GM19328 (cell line): ENCODE measurements at regions not wholly inside any gene's neighbourhood (a gene's known extent, or its start where the extent isn't known, plus 50 kb on each side); places are given as distances from the start of the nearest gene placed in this dataset.
"Not testable (repeated sequence)": the region's sequence is repeated elsewhere in the genome, so short reads cannot be mapped to it uniquely, and the experiment has no call there.

Experiments used
- ATAC-seq: cut with Tn5 transposase; IDR thresholded peaks from one replicate; pipeline ENCODE4 v1.9.1; 2021; ENCODE audit warnings: mild to moderate bottlenecking, moderate library complexity; ENCODE audit not compliant: unreplicated experiment

DNA sequence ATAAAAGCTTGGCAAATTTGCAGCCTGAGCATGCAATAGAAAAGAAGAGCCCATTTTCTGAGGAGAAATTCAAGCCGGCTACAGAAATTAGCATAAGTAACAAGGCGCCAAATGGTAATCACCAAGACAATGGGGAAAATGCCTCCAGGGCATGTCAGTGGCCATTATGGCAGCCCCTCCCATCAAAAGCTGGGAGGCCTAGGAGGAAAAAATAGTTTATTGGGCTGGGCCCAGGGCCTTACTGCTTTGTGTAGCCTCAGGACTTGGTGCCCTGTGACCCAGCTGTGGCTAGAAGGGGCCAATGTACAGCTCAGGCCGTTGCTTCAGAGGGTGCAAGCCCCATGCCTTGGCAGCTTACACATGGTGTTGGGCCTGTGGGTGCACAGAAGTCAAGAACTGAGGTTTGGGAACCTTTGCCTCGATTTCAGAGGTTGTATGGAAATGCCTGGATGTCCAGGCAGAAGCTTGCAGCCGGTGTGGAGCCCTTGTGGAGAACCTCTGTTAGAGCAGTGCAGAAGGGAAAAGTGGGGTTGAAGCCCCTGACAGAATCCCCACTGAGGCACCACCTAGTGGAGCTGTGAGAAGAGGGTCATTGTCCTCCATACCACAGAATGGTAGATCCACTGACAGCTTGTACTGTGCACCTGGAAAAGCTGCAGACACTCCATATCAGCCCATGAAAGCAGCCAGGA is 328.5 kb upstream of the MAP3K7 start:
- ATAC-seq: no peak

DNA sequence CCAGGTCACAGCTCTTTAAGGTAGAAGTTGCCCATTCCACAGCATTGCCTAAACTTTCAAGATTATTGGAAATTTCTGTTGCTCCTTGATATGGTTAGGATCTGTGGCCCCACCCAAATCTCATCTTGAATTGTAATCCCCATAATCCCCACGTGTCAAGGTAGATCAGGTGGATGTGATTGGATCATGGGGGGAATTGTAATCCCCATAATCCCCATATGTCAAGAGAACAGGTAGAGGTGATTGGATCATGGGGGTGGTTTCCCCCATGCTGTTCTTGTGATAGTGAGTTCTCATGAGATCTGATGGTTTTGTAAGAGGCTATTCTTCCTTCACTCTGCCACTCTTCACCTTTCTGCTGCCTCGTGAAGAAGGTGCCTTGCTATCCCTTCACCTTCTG is 327.4 kb upstream of the MAP3K7 start:
- ATAC-seq: no peak

DNA sequence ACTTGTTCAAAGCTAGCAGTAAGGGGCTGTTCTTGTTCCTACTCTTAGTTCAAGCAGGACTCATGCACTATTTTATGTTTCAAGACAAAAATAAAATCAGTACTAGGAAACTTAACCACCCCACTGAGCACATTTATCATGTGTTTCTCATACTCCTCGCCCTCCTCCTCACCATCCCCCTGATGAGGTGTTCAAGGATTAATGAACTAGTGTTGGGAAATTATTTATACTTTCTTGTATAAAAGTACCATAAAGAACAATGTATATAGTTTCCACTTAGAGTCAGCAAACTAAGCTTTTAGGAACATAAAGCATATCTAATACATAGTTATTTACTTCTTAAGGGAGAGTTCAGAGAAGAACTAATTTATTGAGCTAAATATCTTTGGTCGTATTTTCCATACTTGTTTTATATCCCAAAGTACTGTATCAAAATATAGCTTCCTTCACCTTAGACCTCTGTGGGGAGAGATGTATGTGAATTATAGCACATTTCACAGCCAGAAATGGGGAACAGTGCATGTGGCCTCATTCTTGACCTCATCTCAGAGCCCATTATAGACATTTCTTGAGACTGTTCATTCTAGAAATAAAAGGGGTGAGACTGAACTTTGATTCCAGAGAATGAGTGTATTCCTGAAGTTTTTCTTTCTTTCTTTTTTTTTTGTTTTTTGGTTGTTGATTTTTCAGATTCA is 326.5 kb upstream of the MAP3K7 start:
- no peak for ATAC-seq

DNA sequence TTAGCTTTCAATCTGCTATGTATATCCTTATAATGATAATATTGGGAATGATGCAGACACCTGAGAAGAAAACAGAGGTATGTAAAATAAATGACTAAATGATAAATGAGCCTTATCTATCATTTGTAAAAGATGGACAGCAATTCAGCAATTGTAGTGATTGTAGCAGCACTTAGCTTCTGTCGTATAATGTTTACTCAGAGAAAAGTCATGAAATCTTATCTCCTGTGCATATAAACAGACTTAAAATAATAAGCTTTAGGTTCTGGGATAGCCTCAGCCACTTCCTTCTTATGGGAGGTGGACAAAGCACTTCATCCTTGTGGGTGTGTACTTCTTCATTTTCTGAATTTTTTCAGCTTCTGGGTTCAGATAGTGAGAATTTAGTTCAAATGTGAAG is 324.8 kb upstream of the MAP3K7 start:
- ATAC-seq: no peak

DNA sequence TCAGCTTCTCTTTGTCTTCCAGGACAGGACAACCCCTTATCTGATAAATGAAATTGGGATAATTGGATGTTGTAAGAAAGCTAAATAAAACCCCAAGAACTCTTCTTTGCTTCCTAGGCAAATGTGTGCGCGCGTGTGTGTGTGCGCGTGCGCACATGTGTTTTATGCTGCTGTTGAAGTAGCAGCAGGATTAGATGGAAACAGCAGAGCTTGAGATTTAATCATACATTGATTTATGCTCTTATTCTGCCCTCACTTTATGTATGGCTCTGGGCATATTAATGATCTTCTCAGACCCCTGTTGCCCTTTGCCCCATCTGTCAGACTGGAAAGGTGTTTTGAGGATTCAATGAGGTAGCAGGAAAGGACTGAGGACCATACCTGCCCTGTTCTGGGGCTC is 324.0 kb upstream of the MAP3K7 start:
- no peak for ATAC-seq

DNA sequence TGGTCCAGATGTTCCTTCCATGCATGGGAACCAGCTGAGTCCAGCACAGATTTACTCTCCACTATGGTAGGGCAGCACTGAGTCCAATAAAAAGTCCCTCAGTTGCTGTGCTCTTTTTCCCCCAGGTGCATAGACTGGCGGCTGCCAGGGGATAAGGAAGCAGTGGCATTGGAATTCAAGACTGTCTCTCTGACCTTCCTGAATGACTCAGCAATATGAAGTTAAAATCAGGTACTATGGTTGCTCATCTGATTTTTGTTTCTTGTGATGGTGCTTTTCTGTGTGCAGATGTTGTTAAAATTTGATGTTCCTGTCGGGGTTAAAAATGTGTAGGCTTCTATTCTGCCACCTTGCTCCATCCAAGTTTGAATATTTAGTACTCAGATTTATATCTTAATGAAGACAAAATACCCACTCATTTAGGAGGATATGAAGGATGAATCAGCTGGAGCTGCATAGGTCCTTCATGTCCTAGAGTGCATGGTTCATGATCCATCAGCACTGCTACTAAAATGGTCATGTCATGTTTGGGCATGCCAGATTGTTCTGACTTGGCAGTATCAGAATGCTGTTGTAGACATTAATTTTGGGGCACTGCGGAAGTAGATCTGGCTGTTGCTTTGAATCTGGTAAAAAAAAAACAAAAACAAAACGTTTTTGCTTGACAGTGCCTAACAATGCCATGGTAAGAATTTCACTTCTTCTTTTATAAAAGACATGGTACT is 321.2 kb upstream of the MAP3K7 start:
- no peak for ATAC-seq

DNA sequence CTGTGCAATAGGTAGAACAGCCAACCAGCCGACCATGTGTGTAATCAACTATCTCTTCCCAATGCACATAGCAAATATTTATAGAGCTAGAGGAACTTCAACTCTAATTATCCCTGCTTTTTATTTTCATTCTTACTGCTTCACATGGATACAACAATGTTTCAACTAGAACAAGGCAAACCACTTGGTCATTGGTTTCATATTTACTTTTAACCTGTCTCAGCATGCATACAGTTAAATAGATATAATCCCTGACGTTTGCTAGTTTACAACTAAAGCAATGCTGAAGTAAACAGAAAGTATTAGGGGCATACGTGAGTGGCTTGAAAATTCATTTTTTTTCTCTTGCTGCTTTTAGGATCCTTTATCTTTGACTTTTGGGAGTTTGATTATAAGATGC is 318.5 kb upstream of the MAP3K7 start:
- ATAC-seq: no peak

DNA sequence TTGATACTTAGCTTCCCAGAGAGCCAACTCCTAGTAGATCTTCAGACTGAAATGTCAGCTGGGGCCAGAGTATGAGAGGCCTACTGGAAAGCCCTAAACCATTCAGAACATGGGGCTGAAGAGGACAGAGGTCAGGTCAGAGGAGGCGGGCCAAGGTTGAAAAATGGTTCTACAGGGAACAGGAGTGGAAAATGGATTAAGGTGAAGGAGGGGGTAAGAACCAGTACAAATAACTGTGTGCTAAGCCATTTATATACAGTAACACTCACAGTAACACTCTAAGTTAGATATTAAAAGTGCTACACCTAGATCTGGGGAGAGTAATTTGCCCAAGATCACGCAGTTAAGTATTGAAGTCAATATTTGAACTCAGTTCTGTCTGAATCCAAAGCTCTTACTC is 313.2 kb upstream of the MAP3K7 start:
- no peak for ATAC-seq

DNA sequence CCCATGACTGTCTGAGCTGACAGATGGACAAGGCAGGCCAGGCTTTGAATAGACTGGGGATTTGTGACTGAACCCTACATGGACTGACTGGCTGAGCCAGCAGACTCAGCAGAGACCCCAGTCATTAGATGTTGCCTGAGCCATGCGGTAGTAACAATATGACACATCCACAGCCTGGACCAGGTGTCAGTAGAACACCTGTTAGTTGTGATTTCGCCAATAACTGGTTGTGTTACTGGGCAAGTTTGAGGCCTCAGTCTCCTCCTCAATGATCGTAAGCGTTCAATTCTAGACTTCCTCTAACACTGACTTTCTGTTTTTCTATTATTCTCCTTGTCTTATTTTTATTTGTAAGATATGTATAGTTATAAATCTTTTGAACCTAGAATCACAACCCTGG is 311.9 kb upstream of the MAP3K7 start:
- ATAC-seq: no peak

DNA sequence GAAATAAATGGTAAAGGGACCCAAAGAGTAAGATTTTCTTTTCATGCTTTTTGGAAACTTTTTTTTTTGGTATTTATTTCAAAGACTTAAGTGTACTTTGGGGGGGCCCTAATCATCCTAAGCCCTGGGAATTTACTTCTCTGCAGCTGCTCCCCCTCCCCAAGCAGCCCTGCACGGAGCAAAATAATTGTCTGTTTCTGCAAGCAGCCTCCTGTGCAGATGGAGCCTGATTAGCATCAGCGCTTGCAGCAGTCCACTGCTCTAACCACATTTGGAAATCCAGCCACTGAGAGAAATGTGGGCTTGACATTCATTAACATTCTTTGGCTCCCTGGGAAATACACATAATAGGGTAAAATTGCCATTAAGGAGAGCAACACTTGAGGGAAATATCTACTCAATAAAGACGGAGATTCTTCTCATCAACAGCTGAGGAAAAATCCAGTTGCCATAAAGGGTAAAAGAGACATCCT is 309.2 kb upstream of the MAP3K7 start:
- no peak for ATAC-seq

DNA sequence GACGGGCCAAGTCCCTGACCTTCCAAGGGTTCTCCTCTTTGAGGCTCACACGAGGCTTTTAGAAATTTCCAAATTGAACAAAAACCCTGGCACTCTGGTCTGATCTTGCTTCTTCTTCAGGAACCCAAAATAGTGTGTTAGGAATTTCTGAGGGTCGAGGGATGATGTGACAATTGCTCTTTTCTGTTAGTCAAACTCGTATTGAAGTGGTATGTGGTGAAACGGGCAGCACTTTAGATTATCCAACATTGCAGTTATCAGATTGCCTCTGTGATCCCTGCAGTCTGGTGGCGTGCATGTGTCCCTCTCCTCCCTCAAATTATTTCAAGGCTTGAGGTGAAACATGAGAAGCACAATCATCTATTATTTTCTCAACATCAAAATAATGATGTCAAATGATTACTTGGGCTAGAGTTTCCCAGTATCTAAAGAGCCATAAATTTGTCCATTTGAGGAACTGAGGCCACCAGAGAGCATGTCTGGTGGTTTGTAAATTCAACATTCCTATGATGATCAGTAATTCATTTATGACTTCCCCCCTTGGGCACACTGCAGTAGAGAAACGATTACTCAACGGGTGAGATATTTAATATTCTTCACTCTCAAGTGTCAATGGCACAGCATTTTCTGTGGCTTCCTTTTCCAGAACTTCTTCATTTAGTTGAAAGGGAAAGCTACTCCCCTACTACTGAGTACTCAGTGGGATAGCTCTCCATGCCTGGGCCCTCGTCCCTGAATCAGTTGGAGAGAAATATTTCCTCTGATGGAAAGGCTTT is 308.6 kb upstream of the MAP3K7 start:
- no peak for ATAC-seq

DNA sequence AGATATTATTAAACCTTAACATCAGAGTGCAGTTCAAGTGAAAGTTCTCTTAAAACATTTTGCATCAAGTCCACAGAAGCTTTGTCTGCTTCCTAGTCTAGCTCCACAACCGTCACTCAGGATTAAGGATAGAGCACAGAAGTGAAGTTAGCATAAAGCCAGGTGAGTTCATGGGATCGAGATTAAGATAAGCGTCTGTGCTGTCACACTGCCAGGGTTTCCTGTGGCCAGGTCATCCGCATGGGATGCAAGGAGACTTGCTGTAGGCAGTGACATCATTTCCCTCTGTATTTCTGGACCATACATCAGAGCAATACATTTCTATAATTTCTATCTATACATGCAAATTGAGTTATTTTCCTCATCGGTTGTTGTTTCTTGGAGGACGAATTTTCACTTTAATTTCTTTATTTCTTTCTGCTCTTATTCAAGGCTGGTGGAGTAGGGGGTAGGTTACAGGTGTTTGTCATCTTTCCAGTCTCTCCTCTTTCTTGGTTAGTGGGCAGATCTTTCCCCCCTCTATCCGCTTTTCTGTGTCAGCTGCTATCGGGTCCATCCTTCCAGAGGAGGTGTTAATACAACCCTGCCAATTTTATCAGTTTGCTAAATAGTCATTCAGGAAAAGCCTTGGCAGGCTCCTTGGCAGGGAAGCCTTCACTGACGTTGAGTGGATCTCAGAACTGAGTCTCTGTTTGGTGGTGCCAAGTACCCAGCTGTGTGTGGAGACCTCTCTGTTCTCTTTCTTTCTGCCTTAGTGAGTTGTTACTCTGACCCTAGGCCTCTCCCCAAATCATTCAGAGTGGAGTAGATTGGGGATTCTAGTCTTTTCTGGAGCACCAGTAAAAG is 307.6 kb upstream of the MAP3K7 start:
- ATAC-seq: no peak

DNA sequence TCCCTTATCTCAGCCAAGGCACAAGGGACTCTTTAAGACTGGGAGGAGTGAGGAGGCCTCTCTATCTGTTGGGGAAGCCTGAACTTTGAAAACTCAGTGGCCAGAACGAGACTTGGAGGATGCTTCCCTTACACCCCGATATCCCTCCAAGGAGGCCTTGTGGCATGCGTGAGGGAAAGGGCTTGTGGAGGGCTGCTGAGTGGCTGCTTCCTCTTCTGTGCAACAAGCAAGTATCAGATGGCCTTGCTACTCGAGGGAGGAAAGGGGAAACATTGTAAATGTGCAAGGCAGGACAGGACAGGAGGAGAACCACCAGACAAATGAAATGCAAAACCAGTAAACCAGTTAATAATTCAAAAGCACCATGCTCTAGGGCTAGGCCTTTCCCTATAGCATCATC is 306.5 kb upstream of the MAP3K7 start:
- no peak for ATAC-seq

DNA sequence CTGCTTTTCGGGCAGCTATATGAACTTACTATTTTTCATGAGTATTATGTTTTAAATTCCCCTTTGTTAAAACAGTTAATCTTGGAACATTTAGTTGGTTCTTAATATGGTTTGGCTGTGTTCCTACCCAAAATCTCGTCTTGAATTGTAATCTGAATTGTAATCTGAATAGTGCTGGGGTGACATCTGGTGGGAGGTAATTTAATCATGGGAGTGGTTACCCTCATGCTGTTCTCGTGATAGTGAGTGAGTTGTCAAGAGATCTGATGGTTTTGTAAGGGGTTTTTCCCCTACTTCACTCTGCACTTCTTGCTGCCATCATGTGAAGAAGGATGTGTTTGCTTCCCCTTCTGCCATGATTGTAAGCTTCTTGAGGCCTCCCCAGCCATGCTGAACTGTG is 305.4 kb upstream of the MAP3K7 start:
- no peak for ATAC-seq

DNA sequence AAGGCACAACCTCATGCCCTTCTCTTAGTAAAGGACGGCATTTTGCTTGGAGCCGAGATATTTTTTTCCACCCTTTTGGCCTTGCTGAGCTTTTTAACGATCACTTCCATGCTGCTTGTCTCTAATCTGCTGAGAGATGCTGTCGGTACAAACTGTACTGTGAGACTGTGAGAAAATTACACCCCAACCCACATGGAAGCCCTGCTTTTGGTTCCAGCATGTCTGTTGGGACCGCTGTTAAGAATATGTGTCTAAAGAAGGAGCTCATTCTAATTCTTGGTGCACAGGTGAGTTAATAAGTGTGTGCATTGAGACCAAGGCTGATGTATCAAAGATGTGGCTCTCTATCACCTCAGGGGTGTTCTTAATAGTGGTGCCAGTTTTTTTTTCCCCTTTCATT is 304.5 kb upstream of the MAP3K7 start:
- no peak for ATAC-seq

DNA sequence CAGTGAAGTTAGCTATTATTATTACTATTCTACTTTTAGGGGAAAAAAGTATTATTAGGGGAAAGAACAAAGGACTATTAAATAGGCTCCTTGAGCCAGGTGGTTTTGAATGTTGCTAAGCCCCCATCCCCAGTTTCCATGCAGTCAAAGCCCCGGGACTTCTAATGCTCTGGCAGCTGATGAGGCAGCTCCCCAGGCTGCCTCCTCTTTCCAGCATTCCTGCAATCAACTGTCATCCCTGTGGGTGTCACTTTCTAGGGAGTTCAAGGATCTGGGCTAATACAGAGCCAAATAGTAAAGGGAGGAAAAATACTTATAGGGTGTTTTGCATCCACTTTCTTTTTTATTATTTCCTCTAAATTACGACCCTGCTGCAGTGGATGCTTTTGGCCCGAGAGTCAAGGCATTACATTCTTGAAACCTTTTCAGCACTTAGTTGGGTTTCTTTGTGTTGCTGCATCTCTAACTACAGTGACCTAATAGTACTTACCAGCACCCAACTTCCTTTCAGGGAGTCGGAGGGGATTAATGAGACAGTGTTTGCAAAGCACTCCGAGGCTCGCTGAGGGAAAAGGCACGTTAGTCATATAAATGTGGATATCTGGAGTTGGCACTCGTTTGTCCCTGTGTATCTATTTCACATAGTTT is 303.9 kb upstream of the MAP3K7 start:
- no peak for ATAC-seq

DNA sequence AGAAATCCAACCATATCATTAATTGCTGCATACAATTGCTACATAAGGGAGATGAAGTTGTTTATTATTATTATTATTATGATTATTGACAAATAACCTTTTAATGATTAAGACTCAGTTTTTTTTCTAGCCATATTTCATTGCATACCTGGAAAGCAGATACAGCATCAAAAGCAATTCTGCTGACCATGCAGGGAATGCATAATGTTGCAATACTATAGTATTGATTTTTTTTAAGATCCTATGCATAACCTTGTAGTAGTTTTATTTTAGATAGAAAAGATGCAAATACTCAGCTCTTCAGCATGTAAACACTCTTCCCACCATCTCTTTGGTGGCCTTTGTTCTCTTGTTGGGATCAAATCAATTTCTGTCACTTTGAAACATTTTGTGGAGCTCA is 300.9 kb upstream of the MAP3K7 start:
- ATAC-seq: no peak

DNA sequence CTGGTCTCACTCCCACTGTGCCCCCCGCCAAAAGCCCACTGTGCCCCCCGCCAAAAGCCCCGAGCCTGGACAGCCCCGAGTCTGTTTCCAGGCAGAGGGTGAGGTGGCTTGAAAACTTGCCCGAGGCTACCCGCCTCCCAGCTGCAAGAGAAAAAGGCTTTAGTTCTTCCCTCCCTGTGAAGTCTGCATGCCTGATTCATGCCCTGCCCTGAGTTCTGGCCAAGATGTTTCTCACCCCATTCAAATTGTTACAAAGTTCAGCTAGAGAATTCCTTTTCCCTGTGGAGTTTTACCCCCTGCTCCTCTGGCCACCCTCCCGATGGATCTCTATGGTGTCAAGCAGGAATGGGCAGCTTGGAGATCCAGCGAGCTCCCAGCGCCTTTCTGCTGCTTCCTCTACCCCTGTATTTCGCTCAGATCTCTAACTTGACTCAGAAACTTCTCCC is 298.8 kb upstream of the MAP3K7 start:
- ATAC-seq: no peak

DNA sequence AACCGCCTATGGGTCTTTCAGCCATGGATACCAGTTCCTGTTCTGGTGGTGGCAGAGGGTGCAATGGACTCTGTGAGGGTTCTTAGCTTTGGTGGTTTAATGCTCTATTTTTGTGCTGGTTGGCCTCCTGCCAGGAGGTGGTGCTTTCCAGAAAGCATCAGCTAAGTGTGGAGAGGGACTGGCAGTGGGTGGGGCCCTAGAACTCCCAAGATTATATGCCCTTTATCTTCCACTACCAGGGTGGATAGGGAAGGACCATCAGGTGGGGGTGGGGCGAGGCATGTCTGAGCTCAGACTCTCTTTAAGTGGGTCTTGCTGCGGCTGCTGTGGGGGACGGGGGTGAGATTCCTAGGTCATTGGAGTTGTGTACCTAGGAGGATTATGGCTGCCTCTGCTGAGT is 298.3 kb upstream of the MAP3K7 start:
- not testable (repeated sequence) for ATAC-seq

DNA sequence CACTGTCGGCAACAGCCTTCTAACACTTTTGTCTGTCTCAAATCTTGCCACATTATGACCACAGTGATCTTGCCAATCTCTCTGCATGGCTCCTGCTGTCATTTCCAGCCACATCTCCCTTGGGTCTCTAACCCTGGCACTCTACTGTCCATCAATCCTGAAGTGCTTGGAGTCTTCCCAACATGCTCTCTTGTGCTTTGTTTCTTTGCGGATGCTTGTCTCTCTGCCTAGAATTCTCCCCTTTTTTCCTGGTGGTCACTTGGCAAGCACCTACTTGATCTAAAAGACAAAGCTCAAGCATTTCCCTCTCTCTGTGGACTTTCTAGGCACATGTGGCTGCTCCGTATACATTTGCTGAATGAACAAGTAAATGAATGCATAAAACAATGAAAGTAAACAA is 290.7 kb upstream of the MAP3K7 start:
- ATAC-seq: no peak
